ENCODE measurements at regions not wholly inside any gene's neighbourhood (a gene's known extent, or its start where the extent isn't known, plus 50 kb on each side); places are given as distances from the start of the nearest gene placed in this dataset.
"Not testable (repeated sequence)": the region's sequence is repeated elsewhere in the genome, so short reads cannot be mapped to it uniquely, and the experiment has no call there.

GRCh38 chr14:106067935-106068334, 541.6 kb downstream of the TMEM121 start:
- H3K36me3 ChIP-seq: no peaks in the 10 kb centered on the region
- H3K4me3 ChIP-seq: no peak overlapping the region
- no peak for TF ChIP-seq POLR2A (IDR thresholded peaks at IDR 0.05)
- no peak for TF ChIP-seq POLR2AphosphoS5 (IDR thresholded peaks at IDR 0.05)
- H3K27me3 ChIP-seq: peaks cover 6% of the 10 kb centered on the region
- 62% methylated on average over 2 of the region's 2 CpGs for WGBS
- no peaks in the 10 kb centered on the region for H3K9me3 ChIP-seq
- DNase-seq (ENCODE audit: low spot score in 2 of 2): no peak
- H3K4me1 ChIP-seq: no peaks in the 10 kb centered on the region
- no peak overlapping the region for H3K27ac ChIP-seq

- DNase-seq (ENCODE audit: low spot score in 2 of 2): no peak
- Histone ChIP-seq H3K4me1 (no peaks in the 10 kb centered on the region), H3K4me3 (no peak overlapping the region), H3K27ac (no peak overlapping the region), H3K27me3 (peaks cover 6% of the 10 kb centered on the region), H3K9me3 (no peaks in the 10 kb centered on the region), H3K36me3 (no peaks in the 10 kb centered on the region)
- WGBS: 64% methylated on average over 3 of the region's 3 CpGs
- no peak for TF ChIP-seq EP300 (IDR thresholded peaks at IDR 0.05)
- TF ChIP-seq CTCF (IDR thresholded peaks at IDR 0.05): no peak
- TF ChIP-seq POLR2AphosphoS5 (IDR thresholded peaks at IDR 0.05): no peak
- TF ChIP-seq POLR2A (IDR thresholded peaks at IDR 0.05): no peak
Observed at GRCh38 chr14:106069804-106070625, 543.6 kb downstream of the TMEM121 start.

- Histone ChIP-seq H3K4me1 (no peaks in the 10 kb centered on the region), H3K36me3 (no peaks in the 10 kb centered on the region), H3K27ac (no peak overlapping the region), H3K27me3 (no peaks in the 10 kb centered on the region), H3K9me3 (no peaks in the 10 kb centered on the region), H3K4me3 (no peak overlapping the region)
- TF ChIP-seq EP300 (IDR thresholded peaks at IDR 0.05): no peak
- no peak for TF ChIP-seq POLR2A (IDR thresholded peaks at IDR 0.05)
- TF ChIP-seq CTCF (IDR thresholded peaks at IDR 0.05): no peak
- TF ChIP-seq POLR2AphosphoS5 (IDR thresholded peaks at IDR 0.05): no peak
- no CpG with 5 or more reads among the region's 4 CpGs for WGBS
- no peak for DNase-seq (ENCODE audit: low spot score in 2 of 2)
Observed at GRCh38 chr14:106080922-106081321, 554.5 kb downstream of the TMEM121 start.

GRCh38 chr14:106081721-106082120, 555.3 kb downstream of the TMEM121 start:
- H3K9me3 ChIP-seq; DNase-seq (ENCODE audit: low spot score in 2 of 2); H3K27ac ChIP-seq; H3K4me1 ChIP-seq; H3K4me3 ChIP-seq; H3K36me3 ChIP-seq; H3K27me3 ChIP-seq: not testable (repeated sequence)
- 38% methylated on average over 2 of the region's 6 CpGs for WGBS

- Histone ChIP-seq H3K4me1 (no peaks in the 10 kb centered on the region), H3K27me3 (no peaks in the 10 kb centered on the region), H3K27ac (no peak overlapping the region), H3K36me3 (no peaks in the 10 kb centered on the region), H3K9me3 (no peaks in the 10 kb centered on the region), H3K4me3 (no peak overlapping the region)
- TF ChIP-seq POLR2AphosphoS5 (IDR thresholded peaks at IDR 0.05) (no peak), CTCF (IDR thresholded peaks at IDR 0.05) (no peak), POLR2A (IDR thresholded peaks at IDR 0.05) (no peak), EP300 (IDR thresholded peaks at IDR 0.05) (no peak)
- WGBS: no CpG with 5 or more reads among the region's 2 CpGs
- no peak for DNase-seq (ENCODE audit: low spot score in 2 of 2)
Observed at GRCh38 chr14:106083082-106083481, 556.7 kb downstream of the TMEM121 start.

GRCh38 chr14:106087837-106088236, 561.5 kb downstream of the TMEM121 start:
- H3K27ac ChIP-seq: no peak overlapping the region
- no peak for DNase-seq (ENCODE audit: low spot score in 2 of 2)
- H3K27me3 ChIP-seq: no peaks in the 10 kb centered on the region
- TF ChIP-seq POLR2A (IDR thresholded peaks at IDR 0.05) (no peak), EP300 (IDR thresholded peaks at IDR 0.05) (no peak), POLR2AphosphoS5 (IDR thresholded peaks at IDR 0.05) (no peak), CTCF (IDR thresholded peaks at IDR 0.05) (no peak)
- no peak overlapping the region for H3K4me3 ChIP-seq
- H3K36me3 ChIP-seq: no peaks in the 10 kb centered on the region
- H3K9me3 ChIP-seq: no peaks in the 10 kb centered on the region
- WGBS: no CpG with 5 or more reads among the region's 8 CpGs
- H3K4me1 ChIP-seq: no peaks in the 10 kb centered on the region

- not testable (repeated sequence) for H3K27ac ChIP-seq; H3K4me1 ChIP-seq; H3K4me3 ChIP-seq; DNase-seq (ENCODE audit: low spot score in 2 of 2); H3K27me3 ChIP-seq; H3K36me3 ChIP-seq; H3K9me3 ChIP-seq
- no CpG with 5 or more reads among the region's 3 CpGs for WGBS
Observed at GRCh38 chr14:106088860-106089259, 562.5 kb downstream of the TMEM121 start.
